T follicular helper cell (primary cell): ENCODE measurements at regions not wholly inside any gene's neighbourhood (a gene's known extent, or its start where the extent isn't known, plus 50 kb on each side); places are given as distances from the start of the nearest gene placed in this dataset.
"Not testable (repeated sequence)": the region's sequence is repeated elsewhere in the genome, so short reads cannot be mapped to it uniquely, and the experiment has no call there.

Source experiments
- DNase-seq: peaks from one replicate; pipeline ENCODE4 v3.0.0-alpha.2; 2020; ENCODE audit warnings: low read depth

DNA sequence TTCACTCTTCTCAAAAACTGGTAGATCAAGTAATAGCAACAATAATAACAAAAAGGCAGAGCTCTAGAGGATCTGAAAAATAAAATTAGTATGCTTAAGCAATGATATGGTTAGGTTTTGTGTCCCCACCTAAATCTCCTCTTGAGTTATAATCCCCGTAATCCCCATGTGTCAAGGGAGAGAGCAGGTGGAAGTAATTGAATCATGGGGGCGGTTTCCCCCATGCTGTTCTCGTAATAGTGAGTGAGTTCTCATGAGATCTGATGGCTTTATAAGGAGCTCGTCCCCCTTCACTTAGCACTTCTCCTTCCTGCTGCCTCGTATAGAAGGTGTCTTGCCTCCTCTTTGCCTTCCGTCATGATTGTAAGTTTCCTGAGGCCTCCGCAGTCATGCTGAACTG lies 60.2 kb upstream of the ABHD2 start:
- no peak for DNase-seq

DNA sequence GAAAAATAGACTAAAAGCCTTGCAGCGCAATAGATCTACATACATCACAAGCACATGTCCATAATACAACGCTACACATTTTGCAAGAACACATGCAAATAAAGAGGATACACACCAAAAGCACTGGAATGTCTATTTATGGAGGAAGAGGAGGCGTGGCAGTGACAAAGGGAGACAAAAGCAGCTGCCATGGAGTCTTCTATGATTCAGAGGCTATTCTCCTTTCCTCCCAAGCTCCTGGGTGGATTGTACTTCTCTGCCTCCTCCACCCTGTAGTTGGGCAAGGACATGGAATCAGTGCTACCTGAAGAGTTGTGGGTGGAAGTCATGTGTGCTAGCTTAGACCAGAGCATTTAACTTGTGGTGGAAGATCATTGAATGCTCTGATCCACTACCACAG lies 57.9 kb upstream of the ABHD2 start:
- DNase-seq: no peak

DNA sequence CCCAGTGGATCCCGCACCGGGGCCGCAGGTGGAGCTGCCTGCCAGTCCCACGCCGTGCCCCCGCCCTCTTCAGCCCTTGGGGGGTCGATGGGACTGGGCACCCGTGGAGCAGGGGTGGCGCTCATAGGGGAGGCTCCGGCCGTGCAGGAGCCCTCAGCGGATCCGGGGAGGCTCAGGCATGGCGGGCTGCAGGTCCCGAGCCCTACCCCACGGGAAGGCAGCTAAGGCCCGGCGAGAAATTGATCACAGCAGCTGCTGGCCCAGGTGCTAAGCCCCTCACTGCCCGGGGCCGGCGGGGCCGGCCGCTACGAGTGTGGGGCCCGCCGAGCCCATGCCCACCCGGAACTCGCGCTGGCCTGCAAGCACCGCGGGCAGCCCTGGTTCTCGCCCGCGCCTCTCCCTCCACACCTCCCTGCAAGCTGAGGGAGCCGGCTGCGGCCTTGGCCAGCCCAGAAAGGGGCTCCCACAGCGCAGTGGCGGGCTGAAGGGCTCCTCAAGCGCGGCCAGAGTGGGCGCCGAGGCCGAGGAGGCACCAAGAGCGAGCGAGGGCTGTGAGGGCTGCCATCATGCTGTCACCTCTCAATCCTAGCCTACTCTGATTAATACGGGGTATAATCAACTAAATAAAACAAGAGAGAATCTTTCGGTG lies 56.5 kb upstream of the ABHD2 start:
- not testable (repeated sequence) for DNase-seq

DNA sequence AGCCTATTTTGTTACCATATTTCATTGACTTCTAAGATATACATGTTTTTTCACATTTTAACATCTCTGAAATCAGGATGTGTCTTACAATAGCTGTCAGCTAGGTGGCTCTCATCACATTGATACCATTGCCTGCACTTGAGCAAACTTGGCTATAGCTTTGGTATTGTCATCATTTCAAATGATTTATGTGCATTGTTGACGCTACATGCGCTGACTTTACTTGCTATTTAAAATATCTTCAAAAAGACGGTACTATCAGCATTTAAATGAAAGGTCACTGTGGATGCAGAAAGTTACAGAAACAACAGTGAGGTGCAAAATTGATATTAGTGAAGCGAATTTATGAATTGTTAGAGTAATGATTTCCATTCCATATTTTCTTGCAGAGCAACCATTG lies 54.0 kb upstream of the ABHD2 start:
- DNase-seq: no peak

DNA sequence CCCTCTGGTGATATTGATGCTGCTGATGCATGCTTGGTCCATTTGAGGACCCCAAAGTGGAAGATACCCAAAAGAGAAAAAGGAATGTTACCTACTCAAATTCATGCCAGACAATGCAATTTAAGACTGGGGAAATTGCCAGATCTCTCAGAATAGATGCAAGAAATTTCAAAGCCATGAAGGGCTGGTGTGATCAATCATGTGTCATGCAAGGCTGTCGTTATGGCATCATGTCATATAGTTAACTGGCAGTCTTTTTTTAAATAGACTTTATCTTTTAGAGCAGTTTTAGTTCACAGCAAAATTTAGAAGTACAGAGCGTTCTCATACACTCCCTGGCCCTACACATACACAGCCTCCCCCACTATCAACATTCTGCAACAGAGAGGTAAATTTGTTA lies 53.1 kb upstream of the ABHD2 start:
- DNase-seq: no peak

DNA sequence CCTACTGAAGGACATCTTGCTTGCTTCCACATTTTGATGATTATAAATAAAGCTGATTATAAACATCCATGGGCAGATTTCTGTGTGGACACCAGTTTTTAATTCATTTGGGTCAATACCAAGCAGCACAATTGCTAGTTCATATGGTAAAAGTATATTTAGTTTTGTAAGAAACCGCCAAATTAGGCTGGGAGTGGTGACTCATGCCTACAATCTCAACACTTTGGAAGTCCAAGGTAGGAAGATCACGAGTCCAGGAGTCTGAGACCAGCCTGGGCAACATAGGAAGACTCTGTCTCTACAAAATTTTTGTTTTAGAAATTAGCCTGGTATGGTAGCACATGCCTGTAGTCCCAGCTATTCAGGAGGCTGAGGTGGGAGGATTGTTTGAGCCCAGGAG lies 52.6 kb upstream of the ABHD2 start:
- DNase-seq: no peak

DNA sequence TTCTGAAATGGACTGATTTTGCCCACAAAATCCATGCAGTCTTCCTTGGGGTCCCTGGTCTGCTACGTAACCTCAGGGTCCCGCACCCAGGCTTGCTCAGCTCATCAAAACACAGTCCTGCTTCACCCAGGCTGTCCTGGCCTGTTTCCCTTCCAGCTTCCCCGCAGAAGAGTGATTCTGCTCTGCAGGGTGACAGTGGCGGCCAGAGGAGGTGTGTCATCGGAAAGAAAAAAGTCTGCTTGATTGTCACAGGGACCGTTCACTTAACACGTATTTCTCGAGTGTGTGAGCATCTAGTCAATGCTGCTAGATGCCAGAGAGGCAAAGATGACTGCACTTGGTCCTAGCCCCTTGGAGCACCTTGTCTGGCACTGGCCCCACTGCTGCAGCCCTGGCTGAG lies 50.1 kb upstream of the ABHD2 start:
- DNase-seq: no peak
